SU-DHL-6 (cell line): ENCODE measurements at regions not wholly inside any gene's neighbourhood (a gene's known extent, or its start where the extent isn't known, plus 50 kb on each side); places are given as distances from the start of the nearest gene placed in this dataset.

Experiments used
- H2AFZ ChIP-seq: fragments of 200-600 bp; sonication (generic); 2 replicates; pipeline ENCODE4 v1.6.1; 2014; ENCODE audit warnings: low read depth, mild to moderate bottlenecking, moderate library complexity, mixed read lengths, antibody characterized with exemption, low read length; ENCODE audit not compliant: severe bottlenecking
- H3F3A ChIP-seq: fragments of 200-600 bp; shearing (Covaris generic); 2 replicates; pipeline ENCODE4 v1.6.0; 2016; ENCODE audit warnings: antibody characterized with exemption, mild to moderate bottlenecking; ENCODE audit not compliant: insufficient read depth
- H3K27ac ChIP-seq: fragments of 200-600 bp; sonication (generic); 2 replicates; pipeline ENCODE4 v1.5.1; 2016; ENCODE audit warnings: low read depth, mild to moderate bottlenecking, low read length, moderate library complexity, mixed read lengths
- H3K27me3 ChIP-seq: fragments of 200-600 bp; sonication (generic), shearing (Covaris generic); 2 replicates; pipeline ENCODE4 v1.6.0; 2014; ENCODE audit warnings: mild to moderate bottlenecking, low read length
- H3K36me3 ChIP-seq: fragments of 200-600 bp; sonication (generic); 2 replicates; pipeline ENCODE4 v1.6.1; 2014; ENCODE audit warnings: mild to moderate bottlenecking, low read length, mixed read lengths
- H3K4me2 ChIP-seq: fragments of 300-600, 200-600 bp; shearing (Covaris generic), sonication (generic); 2 replicates; pipeline ENCODE4 v1.6.0; 2014; ENCODE audit warnings: low read length, low read depth, mild to moderate bottlenecking; ENCODE audit not compliant: poor library complexity, severe bottlenecking
- H3K4me3 ChIP-seq: fragments of 200-600 bp; sonication (generic); 2 replicates; pipeline ENCODE4 v1.5.1; 2014; ENCODE audit warnings: antibody characterized with exemption, low read length, mild to moderate bottlenecking, mixed read lengths; ENCODE audit not compliant: insufficient read depth, poor library complexity, severe bottlenecking
- H3K79me2 ChIP-seq: fragments of 200-600 bp; sonication (generic); 2 replicates; pipeline ENCODE4 v1.6.1; 2014; ENCODE audit warnings: mild to moderate bottlenecking, low read length, moderate library complexity; ENCODE audit not compliant: insufficient read depth
- H3K9ac ChIP-seq: fragments of 200-600 bp; sonication (generic); 2 replicates; pipeline ENCODE4 v1.7.0; 2014; ENCODE audit warnings: mild to moderate bottlenecking, low read length
- H3K9me2 ChIP-seq: fragments of 200-600 bp; sonication (generic); replicated peaks from 2 replicates; pipeline ENCODE4 v1.6.1; 2014; ENCODE audit warnings: low read length; ENCODE audit not compliant: insufficient read depth
- H3K9me3 ChIP-seq: fragments of 200-600 bp; sonication (generic); 2 replicates; pipeline ENCODE4 v1.6.1; 2014; ENCODE audit warnings: low read length, mixed read lengths; ENCODE audit not compliant: insufficient read depth
- H4K20me1 ChIP-seq: fragments of 200-600 bp; sonication (generic); 2 replicates; pipeline ENCODE4 v1.6.1; 2014; ENCODE audit warnings: low read depth, mild to moderate bottlenecking, antibody characterized with exemption, low read length, moderate library complexity, mixed read lengths
- CTCF ChIP-seq: fragments of 200-600 bp; sonication (generic); IDR thresholded peaks from one replicate; pipeline ENCODE4 v1.5.1; 2017; ENCODE audit warnings: antibody characterized with exemption, mild to moderate bottlenecking, low read length, moderate library complexity; ENCODE audit not compliant: insufficient read depth, poor library complexity, severe bottlenecking
- EZH2phosphoT487 ChIP-seq: fragments of 200-600 bp; sonication (generic), shearing (Covaris generic); conservative IDR thresholded peaks from 2 replicates; pipeline ENCODE4 v1.6.1; 2018; ENCODE audit warnings: mild to moderate bottlenecking, antibody characterized with exemption, low read length, moderate library complexity, mixed read lengths

- H3K36me3 ChIP-seq, result no peaks in the 10 kb centered on the region
- H3K79me2 ChIP-seq, result no peaks in the 10 kb centered on the region
- no peak overlapping the region for H3K4me2 ChIP-seq
- H2AFZ ChIP-seq, result no peak overlapping the region
- no peak overlapping the region for H3K4me3 ChIP-seq
- no peak overlapping the region for H3K27ac ChIP-seq
- no peak overlapping the region for H3K9ac ChIP-seq
- no peaks in the 10 kb centered on the region for H3F3A ChIP-seq
- no peaks in the 10 kb centered on the region for H3K9me3 ChIP-seq
- TF ChIP-seq CTCF (no peak), EZH2phosphoT487 (no peak)
- H4K20me1 ChIP-seq, result no peaks in the 10 kb centered on the region
- no peaks in the 10 kb centered on the region for H3K9me2 ChIP-seq
- H3K27me3 ChIP-seq, result no peaks in the 10 kb centered on the region
Observed at GRCh38 chr19:29410601-29411000, 115.2 kb upstream of the VSTM2B start.

GRCh38 chr19:29411113-29411581 lies 114.6 kb upstream of the VSTM2B start:
- no peaks in the 10 kb centered on the region for H3K9me3 ChIP-seq

GRCh38 chr19:29413435-29413834 lies 112.4 kb upstream of the VSTM2B start:
- no peaks in the 10 kb centered on the region for H3K27me3 ChIP-seq
- H3K36me3 ChIP-seq, result no peaks in the 10 kb centered on the region
- H3K4me2 ChIP-seq, result no peak overlapping the region
- H3F3A ChIP-seq, result no peaks in the 10 kb centered on the region
- no peaks in the 10 kb centered on the region for H4K20me1 ChIP-seq
- no peak overlapping the region for H3K4me3 ChIP-seq
- H3K79me2 ChIP-seq, result no peaks in the 10 kb centered on the region
- no peaks in the 10 kb centered on the region for H3K9me2 ChIP-seq
- no peak overlapping the region for H3K9ac ChIP-seq
- no peak for TF ChIP-seq EZH2phosphoT487
- TF ChIP-seq CTCF, result no peak
- no peak overlapping the region for H3K27ac ChIP-seq
- no peak overlapping the region for H2AFZ ChIP-seq
- no peaks in the 10 kb centered on the region for H3K9me3 ChIP-seq

More at GRCh38 chr19:29411113-29411581, 114.6 kb upstream of the VSTM2B start:
- Histone ChIP-seq H3K27ac (no peak overlapping the region), H3F3A (no peaks in the 10 kb centered on the region), H2AFZ (no peak overlapping the region), H3K79me2 (no peaks in the 10 kb centered on the region), H3K9ac (no peak overlapping the region), H3K36me3 (no peaks in the 10 kb centered on the region), H3K4me3 (no peak overlapping the region), H3K4me2 (no peak overlapping the region), H3K27me3 (no peaks in the 10 kb centered on the region), H4K20me1 (no peaks in the 10 kb centered on the region), H3K9me2 (no peaks in the 10 kb centered on the region)
- no peak for TF ChIP-seq CTCF
- TF ChIP-seq EZH2phosphoT487, result no peak
